Muscle layer of colon (tissue), 2 donors: ENCODE measurements at regions not wholly inside any gene's neighbourhood (a gene's known extent, or its start where the extent isn't known, plus 50 kb on each side); places are given as distances from the start of the nearest gene placed in this dataset.
"Not testable (repeated sequence)": the region's sequence is repeated elsewhere in the genome, so short reads cannot be mapped to it uniquely, and the experiment has no call there.

Experiments used
- H3K27ac ChIP-seq: one replicate; pipeline ENCODE4 v1.7.0; 2013; ENCODE audit warnings: low read depth, mild to moderate bottlenecking, low read length, moderate library complexity
- H3K27me3 ChIP-seq, 2 donors: one replicate each; pipeline ENCODE4 v1.7.0; 2013; ENCODE audit warnings: low read length in 2 of 2, mild to moderate bottlenecking in 2 of 2; ENCODE audit not compliant: insufficient read depth in 2 of 2, control insufficient read depth in 1 of 2
- H3K36me3 ChIP-seq: one replicate; pipeline ENCODE4 v1.7.0; 2013; ENCODE audit warnings: mild to moderate bottlenecking, low read length; ENCODE audit not compliant: insufficient read depth
- H3K4me1 ChIP-seq: one replicate; pipeline ENCODE4 v1.7.0; 2013; ENCODE audit warnings: mild to moderate bottlenecking, low read length; ENCODE audit not compliant: insufficient read depth
- H3K4me3 ChIP-seq, 2 donors: one replicate each; pipeline ENCODE4 v1.7.0; 2013; ENCODE audit warnings: low read length in 2 of 2, low read depth in 1 of 2, mild to moderate bottlenecking in 1 of 2, moderate library complexity in 1 of 2
- H3K9ac ChIP-seq: one replicate; pipeline ENCODE4 v1.7.0; 2013; ENCODE audit warnings: low read length
- H3K9me3 ChIP-seq: one replicate; pipeline ENCODE4 v1.7.0; 2013; ENCODE audit warnings: mild to moderate bottlenecking, low read length
- donor health status: abdominal sarcoma.
- donor health status: Adenocarcinoma of cecum.

DNA sequence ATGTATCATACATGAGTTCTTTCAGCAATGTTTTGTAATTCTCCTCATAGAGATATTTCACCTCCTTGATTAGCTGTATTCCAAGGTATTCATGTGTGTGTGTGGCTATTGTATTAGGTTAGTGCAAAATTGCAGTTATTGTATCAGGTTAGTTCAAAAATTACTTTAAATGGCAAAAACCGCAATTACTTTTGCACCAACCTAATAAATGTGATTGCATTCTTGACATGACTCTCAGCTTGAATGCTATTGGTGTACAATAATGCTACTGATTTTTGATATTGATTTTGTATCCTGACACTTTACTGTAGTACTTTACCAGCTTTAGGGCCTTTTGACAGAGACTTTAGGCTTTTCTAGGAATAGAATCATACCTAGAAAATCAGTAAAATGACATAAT lies 297.4 kb downstream of the ZWINT start:
- no peaks in the 10 kb centered on the region for H3K27me3 ChIP-seq
- no peaks in the 10 kb centered on the region for H3K36me3 ChIP-seq
- no peak overlapping the region for H3K4me3 ChIP-seq
- H3K4me1 ChIP-seq, result no peaks in the 10 kb centered on the region
- H3K9ac ChIP-seq, result no peak overlapping the region
- H3K9me3 ChIP-seq, result no peaks in the 10 kb centered on the region
- no peak overlapping the region for H3K27ac ChIP-seq

DNA sequence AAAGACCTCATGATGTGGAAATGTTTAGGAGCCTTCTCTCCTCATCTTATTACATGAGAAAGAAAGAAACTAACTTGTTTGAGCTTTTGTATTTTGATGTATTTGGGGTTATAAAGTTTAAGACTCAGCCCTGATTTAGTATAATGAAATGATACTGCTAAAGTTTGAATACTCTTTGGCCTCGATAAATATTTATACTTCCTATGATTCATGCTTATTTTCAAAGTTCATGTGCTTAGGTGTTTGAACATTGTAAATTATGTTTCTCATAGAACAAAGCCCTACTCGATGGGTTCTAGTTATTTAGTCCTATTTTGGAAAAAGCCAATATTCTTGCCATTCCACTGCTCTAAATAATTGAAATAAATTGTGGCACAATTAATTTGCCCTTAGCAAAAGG lies 303.2 kb downstream of the ZWINT start:
- Histone ChIP-seq H3K4me1 (no peaks in the 10 kb centered on the region), H3K9ac (no peak overlapping the region), H3K9me3 (no peaks in the 10 kb centered on the region), H3K4me3 (no peak overlapping the region), H3K27ac (no peak overlapping the region), H3K27me3 (no peaks in the 10 kb centered on the region), H3K36me3 (no peaks in the 10 kb centered on the region)

DNA sequence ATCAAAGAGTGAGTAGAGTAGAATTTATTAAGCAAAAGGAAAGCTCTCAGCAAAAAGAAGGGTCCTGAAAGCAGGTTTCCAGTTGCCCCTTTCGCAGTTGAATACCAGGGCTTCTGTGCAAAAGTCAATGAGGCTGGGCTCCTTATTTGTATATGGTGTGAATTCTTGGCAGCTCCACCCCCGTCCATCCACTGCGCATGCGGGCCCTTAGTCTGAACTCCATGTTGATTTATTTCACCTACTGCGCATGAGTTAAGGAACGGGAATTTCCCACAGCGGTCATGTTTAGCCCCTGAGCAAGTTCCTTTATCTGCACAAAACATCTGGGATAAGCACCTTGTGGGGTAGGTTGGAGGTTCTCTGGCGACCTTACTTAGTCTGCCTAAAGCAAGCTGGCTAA lies 325.6 kb downstream of the ZWINT start:
- no peak overlapping the region for H3K4me3 ChIP-seq
- H3K4me1 ChIP-seq, result no peaks in the 10 kb centered on the region
- no peaks in the 10 kb centered on the region for H3K36me3 ChIP-seq
- no peaks in the 10 kb centered on the region for H3K9me3 ChIP-seq
- H3K27me3 ChIP-seq, result no peaks in the 10 kb centered on the region
- H3K9ac ChIP-seq, result no peak overlapping the region
- no peak overlapping the region for H3K27ac ChIP-seq

DNA sequence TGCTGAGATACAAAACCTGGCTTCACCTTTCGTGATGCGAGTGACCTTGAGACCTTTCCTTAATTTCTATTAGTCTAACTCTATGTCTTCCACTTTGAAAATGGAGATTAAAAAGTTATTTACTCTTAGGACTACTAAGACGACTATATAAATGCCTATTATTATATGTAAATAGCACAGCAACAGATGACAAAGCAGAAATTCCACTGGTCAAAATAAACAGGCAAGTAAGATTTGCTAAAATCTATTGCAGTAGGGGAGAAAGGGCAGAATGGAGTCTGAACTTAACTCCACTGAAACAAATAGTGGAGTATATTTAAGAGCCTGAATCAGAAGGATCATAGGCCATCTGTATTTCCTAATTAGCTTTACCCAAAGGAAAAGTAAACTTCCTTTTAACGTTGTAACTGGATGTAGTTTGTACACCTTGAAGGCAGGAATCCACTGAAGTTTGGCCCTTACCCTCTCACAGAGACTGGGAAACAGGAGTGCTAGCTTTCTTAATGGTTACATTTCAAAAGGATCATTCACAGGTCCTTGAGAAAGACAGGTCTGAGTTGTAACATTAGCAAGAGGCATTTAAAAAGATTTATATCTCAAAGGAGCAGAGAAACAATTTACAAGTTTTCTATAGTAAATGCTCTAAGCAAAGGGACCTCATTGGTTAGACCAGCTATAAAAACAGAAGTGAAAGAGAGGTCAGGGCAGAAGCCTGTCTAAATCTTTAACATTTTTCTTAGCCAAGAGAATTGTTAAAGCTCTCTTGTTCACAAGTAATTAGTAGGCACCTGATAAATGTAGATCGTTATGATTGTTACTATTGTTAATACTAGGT lies 332.5 kb downstream of the ZWINT start:
- no peak overlapping the region for H3K27ac ChIP-seq
- H3K27me3 ChIP-seq, result no peaks in the 10 kb centered on the region
- H3K9me3 ChIP-seq, result no peaks in the 10 kb centered on the region
- no peaks in the 10 kb centered on the region for H3K36me3 ChIP-seq
- H3K4me3 ChIP-seq, result no peak overlapping the region
- no peaks in the 10 kb centered on the region for H3K4me1 ChIP-seq
- H3K9ac ChIP-seq, result no peak overlapping the region

DNA sequence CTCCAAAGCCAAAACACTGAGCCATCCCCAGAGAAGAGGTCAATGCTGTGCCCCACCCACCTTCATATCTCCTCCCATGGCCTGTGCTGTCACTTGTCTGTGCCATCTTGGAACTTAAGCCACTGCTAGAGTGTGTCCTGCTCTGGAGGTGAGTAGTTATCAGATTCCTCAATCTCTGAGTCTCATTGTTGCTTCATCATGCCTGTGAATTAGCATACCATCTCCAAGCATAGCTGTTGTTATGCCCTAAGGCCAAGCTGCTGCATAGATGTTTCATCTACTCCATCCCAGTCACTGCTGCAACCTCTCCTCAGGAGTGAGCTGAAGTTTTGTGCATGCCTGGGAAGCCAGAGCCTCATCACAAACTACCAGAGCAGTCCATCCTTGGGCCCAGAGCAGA lies 349.0 kb downstream of the ZWINT start:
- H3K27me3 ChIP-seq, result no peaks in the 10 kb centered on the region

DNA sequence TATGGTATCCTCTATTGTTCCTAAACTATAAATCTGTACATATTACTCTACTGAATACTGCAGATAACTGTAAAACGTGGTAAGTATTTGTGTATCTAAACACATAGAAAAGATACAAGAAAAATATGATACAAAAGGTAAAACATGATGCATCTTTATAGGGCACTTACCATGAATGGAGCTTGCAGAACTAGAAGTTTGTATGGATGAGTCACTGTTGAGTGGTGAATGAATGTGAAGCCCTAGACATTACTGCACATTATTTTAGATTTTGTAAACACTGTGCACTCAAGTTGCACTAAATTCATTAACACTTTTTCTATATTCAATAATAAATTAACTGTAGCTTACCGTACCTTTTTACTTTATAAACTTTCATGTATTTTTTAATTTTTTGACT lies 357.5 kb downstream of the ZWINT start:
- H3K27ac ChIP-seq, result no peak overlapping the region
- H3K4me3 ChIP-seq, result no peak overlapping the region
- no peaks in the 10 kb centered on the region for H3K36me3 ChIP-seq
- no peaks in the 10 kb centered on the region for H3K9me3 ChIP-seq
- no peaks in the 10 kb centered on the region for H3K4me1 ChIP-seq
- no peaks in the 10 kb centered on the region for H3K27me3 ChIP-seq
- no peak overlapping the region for H3K9ac ChIP-seq

More for the DNA sequence above, 349.0 kb downstream of the ZWINT start:
- Histone ChIP-seq H3K36me3 (no peaks in the 10 kb centered on the region), H3K9ac (no peak overlapping the region), H3K27ac (no peak overlapping the region), H3K9me3 (no peaks in the 10 kb centered on the region), H3K4me1 (no peaks in the 10 kb centered on the region), H3K4me3 (no peak overlapping the region)

DNA sequence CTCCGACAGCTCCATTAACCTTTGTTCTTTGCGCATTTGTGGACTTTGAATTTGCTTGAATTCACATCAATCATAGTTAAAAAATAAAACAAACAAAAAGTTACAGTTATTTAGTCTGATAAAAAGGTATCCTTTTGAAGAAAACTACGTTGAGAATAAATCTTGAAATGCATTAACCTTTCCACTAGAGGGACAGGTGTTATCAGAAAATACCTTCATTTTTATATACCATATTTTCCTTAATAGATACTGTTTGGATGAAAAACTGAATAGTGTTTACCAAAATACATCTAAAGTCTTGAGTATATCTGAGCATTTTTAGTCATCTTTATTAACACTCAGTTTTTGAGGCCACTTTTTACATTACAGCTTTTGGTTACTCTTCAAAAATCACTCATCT lies 371.9 kb downstream of the ZWINT start:
- no peak overlapping the region for H3K27ac ChIP-seq
- no peaks in the 10 kb centered on the region for H3K4me1 ChIP-seq
- H3K4me3 ChIP-seq, result no peak overlapping the region
- no peak overlapping the region for H3K9ac ChIP-seq
- no peaks in the 10 kb centered on the region for H3K36me3 ChIP-seq
- H3K27me3 ChIP-seq, result no peaks in the 10 kb centered on the region
- no peaks in the 10 kb centered on the region for H3K9me3 ChIP-seq

DNA sequence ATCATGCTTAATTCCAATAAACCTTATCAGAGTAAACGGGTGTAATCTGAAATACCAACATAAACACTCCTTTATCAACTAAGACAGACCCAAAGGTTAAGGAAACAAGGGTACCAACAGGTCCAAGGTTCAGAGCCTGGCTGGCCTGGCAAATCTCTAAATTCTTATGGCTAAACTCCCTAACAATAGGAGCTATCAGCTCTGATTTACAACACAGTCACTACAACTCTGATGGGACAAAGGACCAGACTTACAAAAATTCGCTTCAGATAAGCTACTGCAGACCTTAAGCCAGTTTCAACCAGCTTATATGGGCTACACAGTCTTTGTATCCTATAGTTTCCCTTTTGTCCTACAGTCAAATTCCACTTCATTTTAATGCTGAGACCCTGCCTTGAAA lies 381.9 kb downstream of the ZWINT start:
- Histone ChIP-seq H3K4me3 (no peak overlapping the region), H3K27me3 (no peaks in the 10 kb centered on the region), H3K9ac (no peak overlapping the region), H3K9me3 (no peaks in the 10 kb centered on the region), H3K4me1 (no peaks in the 10 kb centered on the region), H3K27ac (no peak overlapping the region), H3K36me3 (no peaks in the 10 kb centered on the region)

DNA sequence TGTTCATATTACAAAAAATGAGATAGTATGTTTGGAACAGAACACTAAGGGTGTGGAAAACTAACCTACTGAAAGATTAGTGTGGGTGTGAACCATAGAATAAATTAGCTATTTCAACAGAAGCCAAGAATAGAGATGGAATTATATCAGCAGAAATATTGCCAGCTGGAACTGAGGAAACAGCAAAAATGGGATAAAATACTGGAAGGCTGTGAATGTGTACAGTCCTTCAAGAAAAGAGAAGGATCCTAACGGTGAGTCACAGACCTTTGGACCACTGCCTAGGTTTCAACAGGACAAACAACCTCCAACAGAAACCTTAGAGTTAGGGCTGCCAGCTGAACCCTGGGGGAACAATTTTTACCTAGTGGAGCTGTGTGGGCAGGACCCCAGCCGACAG lies 395.0 kb downstream of the ZWINT start:
- H3K4me3 ChIP-seq, result no peak overlapping the region
- no peaks in the 10 kb centered on the region for H3K4me1 ChIP-seq
- no peaks in the 10 kb centered on the region for H3K9me3 ChIP-seq
- H3K36me3 ChIP-seq, result no peaks in the 10 kb centered on the region
- H3K9ac ChIP-seq, result no peak overlapping the region
- no peaks in the 10 kb centered on the region for H3K27me3 ChIP-seq
- no peak overlapping the region for H3K27ac ChIP-seq

DNA sequence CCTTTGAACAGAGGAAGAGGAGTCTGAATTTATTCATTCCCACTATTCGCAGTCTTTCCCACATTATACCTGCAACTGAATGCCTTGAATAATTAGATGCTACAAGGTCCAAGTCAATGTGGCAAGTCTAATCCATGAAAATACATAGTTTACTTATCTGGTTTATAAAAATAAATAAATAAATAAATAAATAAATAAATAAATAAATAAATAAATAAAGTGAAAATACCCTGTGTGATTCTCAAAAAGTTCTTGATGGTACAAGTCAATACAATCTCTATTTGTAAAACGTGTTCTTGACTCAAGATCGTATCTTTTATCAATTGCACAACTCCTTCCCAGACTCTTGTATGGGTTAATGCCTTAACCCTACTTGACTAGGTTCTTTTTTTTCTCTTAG lies 417.7 kb downstream of the ZWINT start:
- Histone ChIP-seq H3K9ac (no peak overlapping the region), H3K4me3 (no peak overlapping the region), H3K27ac (no peak overlapping the region), H3K27me3 (no peaks in the 10 kb centered on the region), H3K36me3 (no peaks in the 10 kb centered on the region), H3K9me3 (no peaks in the 10 kb centered on the region), H3K4me1 (no peaks in the 10 kb centered on the region)

DNA sequence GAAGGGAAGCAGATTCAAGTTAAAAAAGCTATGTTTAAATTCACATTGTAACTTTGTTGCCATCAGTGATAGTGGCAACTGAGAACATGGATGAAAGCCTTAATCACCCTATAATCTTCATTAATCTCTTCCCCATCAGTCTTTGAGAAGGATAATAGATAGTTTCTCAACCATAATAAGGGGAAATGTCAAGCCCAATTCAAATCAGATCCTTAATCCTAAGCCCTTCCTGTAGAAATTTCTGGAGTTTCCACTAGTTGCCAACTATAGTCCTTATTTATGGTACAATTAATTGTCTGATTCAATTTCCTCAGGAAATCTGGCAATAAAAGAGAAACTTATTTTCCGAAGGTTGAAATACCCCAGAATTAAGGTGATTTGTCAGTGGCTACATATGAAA lies 431.8 kb downstream of the ZWINT start:
- Histone ChIP-seq H3K27ac (no peak overlapping the region), H3K4me3 (no peak overlapping the region), H3K4me1 (no peaks in the 10 kb centered on the region), H3K9ac (no peak overlapping the region), H3K36me3 (no peaks in the 10 kb centered on the region), H3K9me3 (no peaks in the 10 kb centered on the region), H3K27me3 (no peaks in the 10 kb centered on the region)

DNA sequence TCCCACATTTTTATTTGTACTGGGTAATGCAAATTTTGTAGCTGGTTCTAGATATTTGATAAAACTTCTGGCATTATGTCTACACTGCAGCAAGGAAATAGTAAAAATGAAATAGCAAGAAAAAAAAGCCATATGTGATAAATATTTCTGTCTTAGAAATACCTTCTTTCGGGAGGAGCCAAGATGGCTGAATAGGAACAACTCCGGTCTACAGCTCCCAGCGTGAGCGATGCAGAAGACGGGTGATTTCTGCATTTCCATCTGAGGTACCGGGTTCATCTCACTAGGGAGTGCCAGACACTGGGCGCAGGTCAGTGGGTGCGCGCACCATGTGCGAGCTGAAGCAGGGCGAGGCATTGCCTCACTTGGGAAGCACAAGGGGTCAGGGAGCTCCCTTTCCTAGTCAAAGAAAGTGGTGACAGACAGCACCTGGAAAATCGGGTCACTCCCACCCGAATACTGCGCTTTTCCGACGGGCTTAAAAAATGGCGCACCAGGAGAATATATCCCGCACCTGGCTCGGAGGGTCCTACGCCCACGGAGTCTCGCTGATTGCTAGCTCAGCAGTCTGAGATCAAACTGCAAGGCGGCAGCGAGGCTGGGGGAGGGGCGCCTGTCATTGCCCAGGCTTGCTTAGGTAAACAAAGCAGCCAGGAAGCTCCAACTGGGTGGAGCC lies 461.4 kb downstream of the ZWINT start:
- H3K4me3 ChIP-seq, H3K4me1 ChIP-seq, H3K27ac ChIP-seq, H3K27me3 ChIP-seq, H3K36me3 ChIP-seq, H3K9me3 ChIP-seq, H3K9ac ChIP-seq: not testable (repeated sequence)
